GM23248 (cell line): ENCODE measurements at regions not wholly inside any gene's neighbourhood (a gene's known extent, or its start where the extent isn't known, plus 50 kb on each side); places are given as distances from the start of the nearest gene placed in this dataset.

ENCODE experiments used
- DNase-seq: peaks from one replicate; pipeline ENCODE4 v3.0.0-alpha.2; 2015
- H2AFZ ChIP-seq: fragments of 200-600 bp; sonication (generic); 2 replicates; pipeline ENCODE4 v1.6.1; 2016; ENCODE audit warnings: antibody characterized with exemption
- H3F3A ChIP-seq: fragments of 200-600 bp; sonication (generic); 2 replicates; pipeline ENCODE4 v1.6.1; 2016; ENCODE audit warnings: mild to moderate bottlenecking, antibody characterized with exemption, mixed run types; ENCODE audit not compliant: insufficient read depth
- H3K27ac ChIP-seq: fragments of 200-600 bp; sonication (generic); 2 replicates; pipeline ENCODE4 v1.5.1; 2016; ENCODE audit warnings: mild to moderate bottlenecking
- H3K27me3 ChIP-seq: fragments of 200-600 bp; sonication (generic); replicated peaks from 2 replicates; pipeline ENCODE4 v1.6.1; 2016; ENCODE audit warnings: mild to moderate bottlenecking; ENCODE audit not compliant: insufficient read depth
- H3K36me3 ChIP-seq: fragments of 200-600 bp; sonication (generic); 2 replicates; pipeline ENCODE4 v1.6.1; 2016; ENCODE audit warnings: low read depth, mild to moderate bottlenecking
- H3K4me1 ChIP-seq: fragments of 200-600 bp; sonication (generic); 2 replicates; pipeline ENCODE4 v1.6.1; 2016; ENCODE audit warnings: mild to moderate bottlenecking; ENCODE audit not compliant: insufficient read depth
- H3K4me2 ChIP-seq: fragments of 200-600 bp; sonication (generic); one replicate; pipeline ENCODE4 v1.6.1; 2016; ENCODE audit warnings: mild to moderate bottlenecking; ENCODE audit not compliant: unreplicated experiment
- H3K4me3 ChIP-seq: fragments of 200-600 bp; sonication (generic); 2 replicates; pipeline ENCODE4 v1.5.1; 2016; ENCODE audit warnings: mild to moderate bottlenecking
- H3K79me2 ChIP-seq: fragments of 200-600 bp; sonication (generic); 2 replicates; pipeline ENCODE4 v1.6.1; 2016; ENCODE audit warnings: mild to moderate bottlenecking; ENCODE audit not compliant: insufficient read depth
- H3K9ac ChIP-seq: fragments of 200-600 bp; sonication (generic); 2 replicates; pipeline ENCODE4 v1.6.1; 2016; ENCODE audit warnings: mild to moderate bottlenecking
- H3K9me2 ChIP-seq: fragments of 200-600 bp; sonication (generic); 2 replicates; pipeline ENCODE4 v1.6.1; 2016; ENCODE audit warnings: mixed run types, mild to moderate bottlenecking, moderate library complexity; ENCODE audit not compliant: insufficient read depth
- H3K9me3 ChIP-seq: fragments of 200-600 bp; sonication (generic); one replicate; pipeline ENCODE4 v1.6.1; 2017; ENCODE audit warnings: low read depth
- H4K20me1 ChIP-seq: fragments of 200-600 bp; sonication (generic); 2 replicates; pipeline ENCODE4 v1.6.0; 2016; ENCODE audit not compliant: insufficient read depth
- EZH2 ChIP-seq: fragments of 200-600 bp; sonication (generic); IDR thresholded peaks from 2 replicates; pipeline ENCODE4 v1.6.1; 2018; ENCODE audit warnings: antibody characterized with exemption, mild to moderate bottlenecking; ENCODE audit not compliant: insufficient read depth, poor library complexity, severe bottlenecking
- EZH2phosphoT487 ChIP-seq: fragments of 200-600 bp; sonication (generic); IDR thresholded peaks from 2 replicates; pipeline ENCODE4 v1.6.1; 2018; ENCODE audit warnings: antibody characterized with exemption, moderate library complexity, mild to moderate bottlenecking, low read depth; ENCODE audit not compliant: insufficient read depth
- WGBS, 2 experiments: methylation state at CpG; one replicate each; pipeline ENCODE4 v1.1.6; 2015 to 2017; ENCODE audit warnings: low lambda C conversion rate in 2 of 2, low coverage in 1 of 2; ENCODE audit errors: missing lambda C conversion rate in 2 of 2; 5-methylcytosine and 5-hydroxymethylcytosine counted together
- in situ Hi-C: fragments of 300-500 bp; cut with MboI; formaldehyde crosslinking; loops from 2 replicates; pipeline ENCODE4 v1.15.0; 2020

DNA sequence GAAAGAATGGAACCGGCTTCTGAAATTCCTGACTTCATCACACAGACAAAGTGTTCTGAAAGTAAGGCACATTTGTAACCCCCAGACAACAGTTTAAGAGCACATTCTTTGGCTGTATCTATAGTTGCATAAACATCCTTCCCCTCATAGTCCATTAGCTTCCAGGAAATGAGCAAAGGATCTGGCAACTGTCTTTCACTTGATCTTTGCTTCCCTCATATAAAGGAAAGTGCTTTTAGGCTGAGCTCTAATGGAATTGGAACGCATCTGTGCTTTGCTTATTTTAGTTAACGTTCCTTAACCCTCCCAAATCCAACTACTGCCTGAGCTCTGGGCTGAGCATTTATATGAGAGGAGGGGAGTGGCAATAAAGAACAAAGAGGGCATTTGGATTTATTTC is 76.9 kb upstream of the API5 start:
- no peak overlapping the region for H3K4me2 ChIP-seq
- H3K79me2 ChIP-seq = no peaks in the 10 kb centered on the region
- no peaks in the 10 kb centered on the region for H3K27me3 ChIP-seq
- H3K4me3 ChIP-seq = no peak overlapping the region
- no peaks in the 10 kb centered on the region for H4K20me1 ChIP-seq
- no peaks in the 10 kb centered on the region for H3F3A ChIP-seq
- WGBS, 2 experiments = 14 to 17% methylated on average over 3 of the region's 3 CpGs
- no peaks in the 10 kb centered on the region for H3K9me3 ChIP-seq
- no peak overlapping the region for H3K9ac ChIP-seq
- in situ Hi-C loops = no loop called here
- no peaks in the 10 kb centered on the region for H3K36me3 ChIP-seq
- no peak overlapping the region for H2AFZ ChIP-seq
- TF ChIP-seq EZH2 (no peak), EZH2phosphoT487 (no peak)
- H3K27ac ChIP-seq = no peak overlapping the region
- no peaks in the 10 kb centered on the region for H3K9me2 ChIP-seq
- no peaks in the 10 kb centered on the region for H3K4me1 ChIP-seq
- no peak for DNase-seq

DNA sequence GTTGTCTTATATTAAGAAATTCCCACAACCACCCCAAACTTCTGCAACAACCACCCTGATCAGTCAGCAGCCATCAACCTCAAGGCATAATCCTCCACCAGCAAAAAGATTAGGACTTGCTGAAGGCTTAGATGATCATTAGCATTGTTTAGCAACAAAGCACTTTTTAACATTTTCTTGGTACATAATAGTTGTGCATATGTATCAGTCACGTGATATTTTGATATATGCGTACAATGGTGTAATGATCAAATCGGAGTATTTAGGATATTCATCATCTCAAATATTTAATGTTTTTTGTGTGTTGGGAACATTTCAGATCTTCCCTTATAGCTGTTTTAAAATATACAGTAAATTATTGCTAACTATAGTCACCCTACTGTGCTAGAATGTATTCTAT is 73.5 kb upstream of the API5 start:
- no peaks in the 10 kb centered on the region for H4K20me1 ChIP-seq

DNA sequence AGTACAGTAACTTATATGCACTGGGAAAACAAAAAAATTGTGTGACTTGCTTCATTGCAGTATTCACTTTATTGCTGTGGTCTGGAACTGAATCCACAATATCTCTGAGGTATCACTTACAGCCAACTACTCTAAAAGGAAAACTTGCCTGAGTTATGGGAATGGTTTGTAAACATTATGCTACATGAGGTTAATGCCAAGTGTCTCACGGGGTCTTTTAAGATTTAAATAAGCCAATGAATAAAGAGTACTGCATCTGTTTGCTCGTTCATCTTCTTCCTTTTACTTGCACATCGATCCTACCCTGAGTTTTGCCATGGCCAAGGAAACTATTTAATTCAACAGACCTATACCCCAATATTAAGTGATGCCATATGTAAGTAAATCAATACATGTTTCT is 72.0 kb upstream of the API5 start:
- WGBS, 2 experiments = 11 to 13% methylated on average over 3 of the region's 3 CpGs
- TF ChIP-seq EZH2phosphoT487 (no peak), EZH2 (no peak)
- H3K9me2 ChIP-seq = no peaks in the 10 kb centered on the region
- no peaks in the 10 kb centered on the region for H3K9me3 ChIP-seq
- in situ Hi-C loops = no loop called here
- H3K9ac ChIP-seq = no peak overlapping the region
- no peak overlapping the region for H3K4me3 ChIP-seq
- H3K27me3 ChIP-seq = no peaks in the 10 kb centered on the region
- no peaks in the 10 kb centered on the region for H3K36me3 ChIP-seq
- no peak for DNase-seq
- no peak overlapping the region for H3K4me2 ChIP-seq
- no peaks in the 10 kb centered on the region for H3K79me2 ChIP-seq
- H3F3A ChIP-seq = no peaks in the 10 kb centered on the region
- H2AFZ ChIP-seq = no peak overlapping the region
- no peak overlapping the region for H3K27ac ChIP-seq
- no peaks in the 10 kb centered on the region for H3K4me1 ChIP-seq
- H4K20me1 ChIP-seq = no peaks in the 10 kb centered on the region

More for the DNA sequence above, 73.5 kb upstream of the API5 start:
- Histone ChIP-seq H3K27ac (no peak overlapping the region), H3K79me2 (no peaks in the 10 kb centered on the region), H3K4me1 (no peaks in the 10 kb centered on the region), H3K9ac (no peak overlapping the region), H2AFZ (no peak overlapping the region), H3K4me3 (no peak overlapping the region), H3K36me3 (no peaks in the 10 kb centered on the region), H3K9me2 (no peaks in the 10 kb centered on the region), H3K9me3 (no peaks in the 10 kb centered on the region), H3K27me3 (no peaks in the 10 kb centered on the region), H3F3A (no peaks in the 10 kb centered on the region), H3K4me2 (no peak overlapping the region)
- TF ChIP-seq EZH2 (no peak), EZH2phosphoT487 (no peak)
- DNase-seq = no peak
- WGBS, 2 experiments = 57 to 59% methylated on average over 3 of the region's 3 CpGs
- in situ Hi-C loops = no loop called here

- in situ Hi-C loops = no loop called here
- no peaks in the 10 kb centered on the region for H3K36me3 ChIP-seq
- H3K4me1 ChIP-seq = no peaks in the 10 kb centered on the region
- H3K4me2 ChIP-seq = no peak overlapping the region
- H3K27me3 ChIP-seq = no peaks in the 10 kb centered on the region
- TF ChIP-seq EZH2phosphoT487 = no peak
- no peak for TF ChIP-seq EZH2
- no peak overlapping the region for H3K27ac ChIP-seq
- WGBS, 2 experiments = 5 to 15% methylated on average over 1 of the region's 1 CpG
- H3K4me3 ChIP-seq = no peak overlapping the region
- H3K9ac ChIP-seq = no peak overlapping the region
- H3F3A ChIP-seq = no peaks in the 10 kb centered on the region
- no peaks in the 10 kb centered on the region for H3K79me2 ChIP-seq
- H3K9me3 ChIP-seq = no peaks in the 10 kb centered on the region
- no peaks in the 10 kb centered on the region for H4K20me1 ChIP-seq
- no peak overlapping the region for H2AFZ ChIP-seq
- H3K9me2 ChIP-seq = no peaks in the 10 kb centered on the region
- DNase-seq = no peak
Observed at GRCh38 chr11:43242401-43242800, 69.4 kb upstream of the API5 start.

- Histone ChIP-seq H3K36me3 (no peaks in the 10 kb centered on the region), H3K9me3 (no peaks in the 10 kb centered on the region), H4K20me1 (no peaks in the 10 kb centered on the region), H3K4me1 (no peaks in the 10 kb centered on the region), H2AFZ (no peak overlapping the region), H3K4me3 (no peak overlapping the region), H3K27me3 (no peaks in the 10 kb centered on the region), H3F3A (no peaks in the 10 kb centered on the region), H3K9me2 (no peaks in the 10 kb centered on the region), H3K4me2 (no peak overlapping the region), H3K27ac (no peak overlapping the region), H3K9ac (no peak overlapping the region), H3K79me2 (no peaks in the 10 kb centered on the region)
- WGBS, 2 experiments = 4 to 9% methylated on average over 3 of the region's 3 CpGs
- no peak for TF ChIP-seq EZH2phosphoT487
- TF ChIP-seq EZH2 = no peak
- in situ Hi-C loops = no loop called here
- no peak for DNase-seq
Observed at GRCh38 chr11:43243927-43244326, 67.9 kb upstream of the API5 start.
